ENCODE measurements at regions not wholly inside any gene's neighbourhood (a gene's known extent, or its start where the extent isn't known, plus 50 kb on each side); places are given as distances from the start of the nearest gene placed in this dataset.

DNA sequence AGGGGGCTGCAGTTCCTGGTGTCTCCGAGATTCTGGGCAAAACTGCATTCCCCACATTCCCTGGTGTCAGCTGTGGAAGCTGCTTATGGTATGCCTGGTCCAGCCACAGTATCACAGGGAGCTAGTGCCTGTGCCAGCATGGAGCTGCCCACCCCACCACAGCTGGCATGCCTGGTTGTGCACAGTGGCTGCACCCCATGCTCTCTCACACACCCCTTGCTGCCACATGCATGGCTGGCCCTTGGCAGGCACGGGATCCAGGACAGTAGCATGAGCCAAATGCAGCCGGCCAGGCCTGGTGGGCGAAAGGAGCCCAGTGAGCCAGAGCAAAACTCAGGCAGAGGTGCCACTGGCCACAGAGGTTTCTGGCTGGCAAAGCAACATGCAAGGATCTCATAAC lies 418.0 kb upstream of the SPOCK3 start:
- FAIRE-seq (no peak), DNase-seq (ENCODE audit: low spot score) (no peak)

DNA sequence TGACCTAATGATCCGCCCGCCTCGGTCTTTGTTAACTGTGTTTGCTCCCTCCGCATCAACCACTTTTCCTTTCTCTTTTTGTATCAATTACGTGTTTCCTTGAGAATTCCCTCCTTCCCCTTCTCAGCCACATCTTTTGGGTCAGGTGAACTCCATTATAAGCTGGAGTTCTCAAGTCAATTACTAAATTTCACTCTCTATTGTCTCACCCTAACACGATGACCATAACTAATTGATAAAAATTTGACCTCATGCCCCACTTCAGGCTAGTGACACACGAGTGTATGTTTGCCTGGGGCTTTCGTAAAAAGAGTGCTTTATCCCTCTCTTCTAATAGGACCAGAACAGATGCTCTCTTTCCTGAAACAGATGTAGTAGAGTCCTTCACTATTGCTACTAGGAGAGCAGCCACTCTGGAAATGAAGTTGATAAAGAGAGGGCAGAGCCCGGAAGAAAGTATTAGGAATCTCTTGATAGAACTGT lies 403.6 kb upstream of the ANXA10 start:
- FAIRE-seq = no peak
- DNase-seq (ENCODE audit: low spot score) = peak; percentile 3

DNA sequence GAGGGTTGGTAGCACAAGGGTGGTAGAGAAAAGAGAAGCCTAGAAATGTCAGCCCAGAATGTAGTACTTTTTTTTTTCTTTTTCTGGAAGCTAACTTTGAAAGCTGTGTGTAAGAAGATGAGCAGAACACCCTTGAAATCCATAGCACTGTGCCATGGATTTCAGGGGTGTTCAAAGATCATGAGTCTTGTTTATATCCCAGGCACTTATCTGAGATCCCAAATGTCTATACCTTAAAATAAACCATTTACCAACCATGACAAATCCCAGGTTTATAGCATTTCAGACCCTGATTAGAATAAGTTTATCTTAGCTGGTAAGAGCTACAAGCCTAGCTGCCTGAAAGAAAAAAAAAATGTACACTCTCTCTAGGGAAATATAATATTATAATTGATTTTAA lies 389.9 kb upstream of the ANXA10 start:
- no peak for FAIRE-seq
- DNase-seq (ENCODE audit: low spot score) = no peak

- DNase-seq (ENCODE audit: low spot score) (no peak), FAIRE-seq (no peak)
These were observed 380.8 kb upstream of the ANXA10 start for GRCh38 chr4:167711517-167711916.

DNA sequence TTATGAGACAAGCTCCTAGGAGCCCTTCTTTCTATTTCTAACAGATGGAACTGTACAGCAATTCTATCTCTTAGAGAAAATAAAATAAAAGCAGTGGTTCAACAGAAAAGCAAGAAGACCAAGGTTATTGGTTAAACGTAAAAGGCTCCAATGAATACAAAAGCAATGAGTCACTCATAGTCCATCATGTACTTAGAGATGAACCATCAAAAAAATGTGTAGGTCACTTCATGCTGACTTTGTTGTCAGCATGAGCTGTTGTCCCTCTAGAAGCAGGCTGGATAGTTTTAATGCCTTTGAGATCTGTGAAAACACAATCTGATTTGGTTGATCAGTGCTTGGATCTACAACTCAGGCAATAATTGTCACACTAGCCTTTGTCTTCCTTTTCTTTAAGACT lies 378.6 kb upstream of the ANXA10 start:
- FAIRE-seq (no peak), DNase-seq (ENCODE audit: low spot score) (peak; percentile 16)

DNA sequence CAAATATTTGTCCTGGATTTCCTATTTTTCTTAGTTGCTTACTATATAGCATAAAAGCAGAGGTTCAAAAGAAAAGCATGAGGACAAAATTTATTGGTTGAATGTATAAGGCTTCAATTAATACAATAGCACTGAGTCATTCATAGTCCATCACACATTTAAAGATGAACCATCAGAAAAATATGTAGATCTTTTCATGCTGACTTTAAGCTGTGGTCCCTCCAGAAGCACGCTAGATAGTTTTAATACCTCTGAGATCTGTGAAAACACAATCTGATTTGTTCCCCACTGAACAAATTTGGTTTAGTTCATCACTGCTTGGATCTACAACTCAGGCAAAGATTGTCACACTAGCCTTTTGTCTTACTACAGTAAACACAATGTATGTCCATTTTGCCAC lies 377.2 kb upstream of the ANXA10 start:
- DNase-seq (ENCODE audit: low spot score) (no peak), FAIRE-seq (no peak)

DNA sequence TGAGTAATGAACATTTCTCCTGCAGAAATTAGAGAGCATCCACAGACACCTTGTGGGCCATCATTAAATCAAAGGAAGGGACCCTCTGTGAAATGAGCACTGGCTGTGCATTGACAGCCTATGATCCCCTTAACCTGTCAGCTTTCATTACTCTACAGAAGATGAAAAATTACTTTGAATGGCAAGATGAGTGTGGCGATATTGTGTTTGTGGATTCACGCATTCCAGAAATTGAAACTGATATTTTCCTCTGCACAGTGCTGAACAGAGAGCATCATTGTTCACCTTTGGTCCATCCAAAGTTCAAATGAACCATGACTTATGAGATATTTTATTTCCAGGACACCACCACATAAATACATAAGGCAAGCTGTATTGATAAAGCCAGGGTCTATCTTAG lies 374.8 kb upstream of the ANXA10 start:
- DNase-seq (ENCODE audit: low spot score) (no peak), FAIRE-seq (no peak)

DNA sequence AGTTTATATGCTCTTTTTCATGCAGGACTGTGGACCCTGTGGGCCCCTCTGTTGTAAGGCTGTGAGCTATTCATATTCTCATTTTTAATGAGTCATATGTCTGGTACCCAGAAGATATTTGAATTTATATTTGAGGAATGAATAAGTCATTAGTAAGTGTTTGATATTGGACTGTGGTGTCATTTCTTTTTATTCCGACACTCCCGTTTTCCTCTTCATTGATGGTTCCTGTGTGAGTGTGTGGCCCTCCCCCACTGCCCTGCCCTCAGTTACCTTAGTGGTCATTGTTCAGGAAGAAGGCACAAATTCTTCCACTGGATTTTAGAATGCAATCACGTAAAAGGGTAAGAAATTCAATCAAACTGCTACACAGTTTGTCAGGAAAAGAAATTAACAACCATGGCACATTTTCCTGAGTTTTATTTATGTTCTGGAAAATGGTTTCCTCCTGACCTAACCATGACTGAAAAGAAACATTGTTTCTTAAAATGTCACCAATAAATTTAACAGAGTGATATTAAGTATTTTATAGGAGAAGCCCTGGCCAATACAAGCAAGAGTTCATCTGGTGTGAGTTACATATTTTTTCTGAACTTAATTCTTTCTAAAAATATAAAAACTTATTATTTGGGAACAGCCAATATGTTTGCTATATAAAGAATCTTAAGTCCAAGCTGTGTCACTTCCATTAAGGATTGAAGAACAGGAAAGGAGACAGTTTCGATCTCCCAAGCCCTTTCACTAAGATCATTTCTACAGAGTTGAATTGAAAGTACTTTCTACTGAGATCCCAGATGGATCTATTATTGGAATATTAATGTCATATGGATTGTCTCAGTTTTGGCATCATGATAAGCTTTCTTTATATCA lies 370.5 kb upstream of the ANXA10 start:
- DNase-seq (ENCODE audit: low spot score) (no peak), FAIRE-seq (peak; percentile 32)

DNA sequence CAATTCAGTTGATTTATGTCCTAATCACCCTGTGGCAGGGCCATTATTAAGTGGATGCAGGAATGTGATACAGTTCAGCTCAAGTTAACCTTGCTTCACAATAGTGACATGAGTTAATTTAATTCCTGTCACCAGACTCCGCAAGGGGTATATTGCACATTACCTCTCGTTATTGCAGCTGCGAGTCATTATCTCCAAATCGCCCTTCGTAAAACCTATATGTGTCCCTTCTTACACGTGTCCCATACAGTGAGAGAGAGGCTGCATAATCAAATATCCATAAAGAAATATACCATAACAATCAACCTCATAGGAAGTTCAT lies 369.9 kb upstream of the ANXA10 start:
- FAIRE-seq = no peak
- no peak for DNase-seq (ENCODE audit: low spot score)

DNA sequence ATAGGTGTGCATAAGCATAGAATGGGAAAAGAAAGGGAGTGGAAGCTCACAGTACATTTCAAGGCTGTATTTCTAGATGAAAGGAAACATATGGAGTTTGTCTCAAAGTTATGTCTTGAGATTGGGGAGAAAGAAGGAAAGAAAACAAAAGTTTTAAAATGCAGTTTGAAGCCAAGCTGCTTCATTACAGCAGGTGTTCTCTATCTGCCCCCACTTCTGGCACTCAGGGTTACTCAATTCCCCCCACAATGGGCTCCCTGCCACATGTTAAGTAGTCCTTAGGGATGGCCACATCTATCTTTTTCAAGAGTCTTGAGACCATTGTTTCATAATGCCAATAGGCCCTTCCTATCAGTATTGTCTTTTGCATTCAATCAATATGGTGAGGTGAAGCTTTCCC lies 367.4 kb upstream of the ANXA10 start:
- DNase-seq (ENCODE audit: low spot score) (no peak), FAIRE-seq (no peak)

- FAIRE-seq = no peak
- DNase-seq (ENCODE audit: low spot score) = no peak
These were observed 361.6 kb upstream of the ANXA10 start for GRCh38 chr4:167730769-167731168.

DNA sequence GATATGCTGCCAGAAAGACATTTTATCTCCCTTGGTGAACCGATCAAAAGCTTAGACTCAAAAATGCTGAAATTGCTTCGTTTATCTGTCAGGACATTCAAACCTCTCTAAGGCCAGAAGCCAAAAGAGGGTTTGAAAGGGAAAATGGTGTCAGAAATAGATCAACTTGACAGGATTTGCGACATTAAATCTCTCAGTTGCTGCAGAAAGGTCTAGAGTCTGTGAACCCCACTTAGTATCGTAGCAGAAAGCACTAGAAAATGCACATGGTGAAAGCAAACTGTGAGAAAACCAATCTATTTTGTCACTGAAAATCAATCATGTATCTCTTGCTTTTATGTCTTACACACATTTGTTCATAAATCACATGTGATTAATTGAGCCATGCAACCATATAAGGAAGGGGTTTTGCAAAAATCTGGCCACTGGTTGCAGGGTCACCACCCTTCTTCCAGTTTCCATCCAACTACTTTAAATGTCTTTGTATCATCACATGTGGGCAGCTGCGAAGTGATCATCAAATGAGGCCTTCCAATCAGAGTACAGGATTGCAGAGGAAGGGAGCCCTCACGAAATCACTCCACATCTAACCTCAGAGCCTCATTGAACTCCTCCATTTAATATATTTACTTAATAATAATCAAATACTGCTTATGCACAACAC lies 347.2 kb upstream of the ANXA10 start:
- FAIRE-seq = no peak

DNA sequence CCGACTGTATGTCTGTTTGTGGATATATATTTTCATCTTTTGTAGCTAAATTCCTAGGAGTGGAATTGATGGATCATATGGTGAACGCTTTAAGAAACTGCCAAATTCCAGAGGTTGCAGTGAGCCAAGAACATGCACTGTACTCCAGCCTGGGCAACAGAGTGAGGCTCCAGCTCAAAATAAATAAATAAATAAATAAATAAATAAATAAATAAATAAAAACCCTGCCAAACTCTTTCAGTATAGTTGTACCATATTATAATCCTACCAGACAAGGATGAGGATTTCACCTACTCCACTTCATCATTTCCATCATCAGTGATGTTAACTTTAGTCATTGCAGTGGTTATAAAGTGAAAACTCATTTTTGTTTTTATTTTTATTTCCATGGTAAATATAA lies 325.1 kb upstream of the ANXA10 start:
- no peak for FAIRE-seq

More for the DNA sequence above, 347.2 kb upstream of the ANXA10 start:
- DNase-seq (ENCODE audit: low spot score) = no peak

DNA sequence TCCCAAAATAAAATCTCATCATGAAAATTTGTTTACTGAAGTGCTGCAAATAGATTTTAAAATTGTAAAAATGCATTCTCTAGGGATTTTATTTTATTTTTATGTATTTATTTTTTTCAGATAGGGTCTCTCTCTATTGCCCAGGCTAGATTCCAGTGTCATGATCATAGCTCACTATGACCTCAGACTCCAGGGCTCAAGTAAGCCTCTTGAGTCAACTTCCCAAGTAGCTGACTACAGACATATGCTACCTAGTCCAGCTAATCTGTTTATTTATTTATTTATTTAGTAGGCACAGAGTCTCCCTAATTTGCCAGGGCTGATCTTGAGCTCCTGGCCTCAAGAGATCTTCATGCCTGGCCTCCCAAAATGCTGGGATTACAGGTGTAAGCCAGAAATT lies 317.7 kb upstream of the ANXA10 start:
- no peak for DNase-seq (ENCODE audit: low spot score)
- no peak for FAIRE-seq

More for the DNA sequence above, 325.1 kb upstream of the ANXA10 start:
- DNase-seq (ENCODE audit: low spot score) = no peak

- DNase-seq (ENCODE audit: low spot score) = no peak
These were observed 317.0 kb upstream of the ANXA10 start for GRCh38 chr4:167775375-167775774.

GRCh38 chr4:167779280-167779679 lies 313.1 kb upstream of the ANXA10 start:
- FAIRE-seq (no peak), DNase-seq (ENCODE audit: low spot score) (no peak)

More at GRCh38 chr4:167775375-167775774, 317.0 kb upstream of the ANXA10 start:
- no peak for FAIRE-seq

DNA sequence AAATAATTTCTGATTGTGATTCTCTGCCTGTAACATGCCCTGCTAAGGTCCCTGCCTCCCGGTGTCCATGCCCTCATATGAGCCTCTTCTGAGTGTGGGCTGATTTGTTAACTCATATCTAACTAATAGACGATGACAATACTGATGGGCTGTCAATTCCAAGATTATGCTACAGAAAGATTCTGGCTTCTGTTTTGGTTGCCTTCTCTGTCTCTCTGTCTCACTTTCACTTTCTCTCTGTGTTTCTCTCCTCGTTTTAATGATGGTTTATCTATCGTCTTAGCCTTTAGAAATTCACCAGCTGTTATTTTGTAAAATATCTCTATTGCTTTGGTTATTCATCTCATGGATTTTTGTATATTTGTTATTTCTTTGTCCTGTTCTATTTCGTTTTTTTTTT lies 312.5 kb upstream of the ANXA10 start:
- FAIRE-seq = no peak
- DNase-seq (ENCODE audit: low spot score) = no peak

- DNase-seq (ENCODE audit: low spot score) (no peak), FAIRE-seq (no peak)
These were observed 307.5 kb upstream of the ANXA10 start for GRCh38 chr4:167784826-167785225.

DNA sequence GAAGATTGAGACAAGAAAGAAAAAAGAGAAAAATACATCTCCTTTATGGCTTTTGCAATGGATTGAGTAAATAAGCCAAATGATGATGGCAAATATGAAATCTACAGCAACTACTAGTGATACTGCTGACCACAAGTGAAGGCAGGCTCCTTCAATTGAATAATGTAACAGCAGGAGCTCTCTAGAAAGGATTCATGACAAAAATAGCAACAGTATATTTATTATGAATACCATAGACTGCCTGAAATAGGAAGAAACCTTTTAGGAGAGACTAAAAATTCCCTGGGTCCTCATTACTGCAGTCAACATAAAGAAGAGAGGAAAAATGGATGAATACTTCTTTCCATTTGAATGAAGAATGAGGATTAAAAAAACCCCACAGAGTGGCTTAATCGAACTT lies 306.8 kb upstream of the ANXA10 start:
- no peak for FAIRE-seq
- DNase-seq (ENCODE audit: low spot score) = no peak

GRCh38 chr4:167786504-167786903 lies 305.8 kb upstream of the ANXA10 start:
- DNase-seq (ENCODE audit: low spot score) = no peak
- no peak for FAIRE-seq

GRCh38 chr4:167787231-167787630 lies 305.1 kb upstream of the ANXA10 start:
- FAIRE-seq = no peak
- DNase-seq (ENCODE audit: low spot score) = no peak

DNA sequence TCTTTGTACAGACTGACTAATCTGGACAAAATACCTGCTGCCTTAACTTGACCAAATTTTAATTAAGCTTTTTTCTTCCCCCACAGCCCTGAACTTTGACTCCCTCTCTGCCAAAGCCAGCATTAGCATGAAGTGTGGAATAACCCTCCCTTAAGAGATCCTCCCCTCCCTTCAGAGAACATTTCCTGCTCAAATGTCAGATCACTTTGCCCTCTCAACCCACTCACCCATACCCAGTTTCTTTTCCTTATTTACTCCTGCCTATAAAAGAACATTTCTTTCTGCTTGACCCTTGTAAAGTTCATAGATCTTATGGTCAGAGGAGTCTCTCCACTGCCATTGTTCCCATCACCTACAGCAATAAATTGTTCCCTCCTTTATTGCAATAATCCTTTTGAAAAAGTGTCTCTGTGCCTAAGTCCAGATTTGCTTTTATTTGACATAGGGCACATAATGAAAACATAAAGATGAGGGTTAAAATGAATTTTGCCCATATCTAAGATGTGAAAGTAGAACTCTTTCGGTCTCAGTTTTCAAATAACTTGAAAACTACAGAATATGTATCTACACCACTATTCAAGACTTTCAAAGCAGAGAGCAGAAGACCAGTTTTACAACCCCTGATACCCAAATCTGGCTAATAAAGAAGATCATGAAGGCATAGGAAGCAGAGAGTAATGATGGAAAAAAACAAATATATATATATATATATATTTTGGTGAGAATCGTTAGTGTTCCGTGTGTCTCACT lies 289.7 kb upstream of the ANXA10 start:
- FAIRE-seq (no peak), DNase-seq (ENCODE audit: low spot score) (no peak)

Data from urothelium cell line (cell line).